ENCODE measurements at regions not wholly inside any gene's neighbourhood (a gene's known extent, or its start where the extent isn't known, plus 50 kb on each side); places are given as distances from the start of the nearest gene placed in this dataset.

GRCh38 chr17:71926746-71927398, 193.9 kb upstream of the SOX9 start:
- TF ChIP-seq CTCF (IDR thresholded peaks at IDR 0.05) = no peak
- no peak for TF ChIP-seq POLR2AphosphoS5 (IDR thresholded peaks at IDR 0.05)
